HEK293 (cell line): ENCODE measurements at regions not wholly inside any gene's neighbourhood (a gene's known extent, or its start where the extent isn't known, plus 50 kb on each side); places are given as distances from the start of the nearest gene placed in this dataset.

Experiments
- CTCF ChIA-PET: fragments of 350-600 bp; formaldehyde crosslinking; extraction: SDS; loops from one replicate; lab custom pipeline; 2021; ENCODE audit warnings: antibody characterized with exemption; lab: Yijun Ruan, JAX
- POLR2A ChIA-PET: fragments of 300-600 bp; formaldehyde crosslinking; extraction: SDS; loops from one replicate; lab custom pipeline; 2020; ENCODE audit warnings: antibody characterized with exemption, inconsistent platforms; lab: Yijun Ruan, JAX
- H3K27ac ChIP-seq: fragments of 200-500 bp; sonication (Bioruptor generic); 2 replicates; pipeline ENCODE4 v1.5.1; 2014; ENCODE audit warnings: low read depth, low read length, control low read depth, inconsistent platforms; ENCODE audit errors: extremely low read depth
- H3K36me3 ChIP-seq, 2 experiments: fragments of 200-500 bp in 1 of 2; sonication (Bioruptor generic) in 1 of 2; 1 replicate in 1 of 2; 2 replicates in 1 of 2; pipeline ENCODE4 v1.5.1; 2014 to 2017; ENCODE audit warnings: inconsistent platforms in 2 of 2, low read length in 2 of 2; ENCODE audit not compliant: control insufficient read depth in 2 of 2, insufficient read depth in 1 of 2
- H3K4me1 ChIP-seq: fragments of 200-500 bp; sonication (Bioruptor generic); 2 replicates; pipeline ENCODE4 v1.5.1; 2014; ENCODE audit warnings: mild to moderate bottlenecking, low read length, inconsistent platforms; ENCODE audit not compliant: control insufficient read depth, insufficient read depth
- H3K4me3 ChIP-seq: 2 replicates; pipeline ENCODE4 v1.5.1; 2011; ENCODE audit warnings: low read depth, mild to moderate bottlenecking, control low read depth, low read length, moderate library complexity
- H3K9me3 ChIP-seq: fragments of 200-500 bp; sonication (Bioruptor generic); 2 replicates; pipeline ENCODE4 v1.5.1; 2014; ENCODE audit warnings: low read depth, low read length, inconsistent platforms; ENCODE audit not compliant: control insufficient read depth, insufficient read depth
- ELK4 ChIP-seq: IDR thresholded peaks from 2 replicates; pipeline ENCODE4 v1.6.1; 2011; ENCODE audit warnings: mild to moderate bottlenecking, low read depth, low read length, borderline replicate concordance
- GFI1B ChIP-seq: fragments of 450-650 bp; formaldehyde crosslinking; IDR thresholded peaks from 2 replicates; pipeline ENCODE4 v1.5.1; 2016; ENCODE audit warnings: missing biosample characterization, missing genetic modification characterization
- HOXA7 ChIP-seq: sonication (generic); formaldehyde crosslinking; IDR thresholded peaks from 2 replicates; pipeline ENCODE4 v1.8.1; 2022; ENCODE audit warnings: missing genetic modification reagents, borderline replicate concordance
- KLF17 ChIP-seq: fragments of 450-650 bp; formaldehyde crosslinking; IDR thresholded peaks from 2 replicates; pipeline ENCODE4 v1.5.1; 2016; ENCODE audit warnings: missing biosample characterization, missing genetic modification characterization
- KLF7 ChIP-seq: fragments of 450-650 bp; formaldehyde crosslinking; IDR thresholded peaks from 2 replicates; pipeline ENCODE4 v1.5.1; 2016; ENCODE audit warnings: missing biosample characterization, missing genetic modification characterization, borderline replicate concordance
- MEIS1 ChIP-seq: sonication (generic); formaldehyde crosslinking; IDR thresholded peaks from 2 replicates; pipeline ENCODE4 v1.8.1; 2022; ENCODE audit warnings: missing genetic modification reagents, mild to moderate bottlenecking, borderline replicate concordance
- PRDM10 ChIP-seq: fragments of 450-650 bp; formaldehyde crosslinking; IDR thresholded peaks from 2 replicates; pipeline ENCODE4 v1.5.1; 2016; ENCODE audit warnings: missing biosample characterization, missing genetic modification characterization
- WT1 ChIP-seq: fragments of 450-650 bp; formaldehyde crosslinking; IDR thresholded peaks from 2 replicates; pipeline ENCODE4 v1.5.1; 2016; ENCODE audit warnings: missing biosample characterization, missing genetic modification characterization
- ZBTB21 ChIP-seq: fragments of 450-650 bp; formaldehyde crosslinking; IDR thresholded peaks from 2 replicates; pipeline ENCODE4 v1.5.1; 2017; ENCODE audit warnings: missing biosample characterization, missing genetic modification characterization
- ZBTB6 ChIP-seq: fragments of 450-650 bp; formaldehyde crosslinking; IDR thresholded peaks from 2 replicates; pipeline ENCODE4 v1.5.1; 2017; ENCODE audit warnings: missing biosample characterization, missing genetic modification characterization
- ZBTB7A ChIP-seq: fragments of 450-650 bp; formaldehyde crosslinking; IDR thresholded peaks from 2 replicates; pipeline ENCODE4 v1.5.1; 2016; ENCODE audit warnings: low read depth, missing biosample characterization, missing genetic modification characterization
- ZNF280C ChIP-seq: fragments of 450-650 bp; formaldehyde crosslinking; IDR thresholded peaks from 2 replicates; pipeline ENCODE4 v1.5.1; 2016; ENCODE audit warnings: missing biosample characterization, missing genetic modification characterization
- ZNF335 ChIP-seq: fragments of 450-650 bp; formaldehyde crosslinking; conservative IDR thresholded peaks from 2 replicates; pipeline ENCODE4 v1.5.1; 2016; ENCODE audit warnings: missing biosample characterization, missing genetic modification characterization
- ZNF530 ChIP-seq: fragments of 450-650 bp; formaldehyde crosslinking; IDR thresholded peaks from 2 replicates; pipeline ENCODE4 v1.5.1; 2016; ENCODE audit warnings: low read depth, missing biosample characterization, missing genetic modification characterization
- ZNF596 ChIP-seq: fragments of 450-650 bp; IDR thresholded peaks from 2 replicates; pipeline ENCODE4 v1.5.0; 2018; ENCODE audit warnings: missing biosample characterization, mild to moderate bottlenecking, missing genetic modification characterization, moderate library complexity
- ZNF658 ChIP-seq: fragments of 450-650 bp; formaldehyde crosslinking; IDR thresholded peaks from 2 replicates; pipeline ENCODE4; 2016; ENCODE audit warnings: missing biosample characterization, missing genetic modification characterization
- ZNF677 ChIP-seq: fragments of 450-650 bp; IDR thresholded peaks from 2 replicates; pipeline ENCODE4 v1.5.0; 2018; ENCODE audit warnings: missing biosample characterization, mild to moderate bottlenecking, missing genetic modification characterization, moderate library complexity
- ZNF701 ChIP-seq: fragments of 450-650 bp; formaldehyde crosslinking; IDR thresholded peaks from 2 replicates; pipeline ENCODE4 v1.5.1; 2016; ENCODE audit warnings: missing biosample characterization, missing genetic modification characterization
- ZSCAN16 ChIP-seq: fragments of 450-650 bp; formaldehyde crosslinking; IDR thresholded peaks from 2 replicates; pipeline ENCODE4 v1.5.1; 2016; ENCODE audit warnings: missing biosample characterization, missing genetic modification characterization
- ZSCAN4 ChIP-seq: fragments of 450-650 bp; formaldehyde crosslinking; IDR thresholded peaks from 2 replicates; pipeline ENCODE4 v1.5.1; 2017; ENCODE audit warnings: missing biosample characterization, missing genetic modification characterization

DNA sequence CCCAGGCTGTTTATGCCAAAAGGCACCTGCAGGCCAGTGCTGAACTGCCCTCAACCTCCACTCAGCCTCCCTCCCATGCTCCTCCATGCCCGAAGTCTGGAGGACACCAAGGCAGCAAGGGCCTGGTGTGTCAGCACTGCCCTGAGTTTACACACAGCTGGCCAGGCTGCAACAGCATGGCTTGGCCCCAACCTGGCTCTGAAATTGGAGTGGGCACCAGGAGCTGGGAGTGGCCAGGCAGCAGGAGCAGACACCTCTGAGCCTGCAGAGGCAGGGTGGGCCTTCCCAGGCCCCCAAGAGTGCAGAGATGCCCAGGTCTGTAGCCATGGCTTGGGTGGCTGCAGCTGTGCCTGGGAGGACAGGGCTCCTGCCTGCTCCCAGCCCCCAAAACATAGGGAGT lies 571.2 kb upstream of the ACTRT1 start (continued):
- TF ChIP-seq ZSCAN4 (tag by site-specific recombination) (no peak), PRDM10 (tag by site-specific recombination) (no peak)
- TF ChIP-seq, all 188 proteins: peak for 0

DNA sequence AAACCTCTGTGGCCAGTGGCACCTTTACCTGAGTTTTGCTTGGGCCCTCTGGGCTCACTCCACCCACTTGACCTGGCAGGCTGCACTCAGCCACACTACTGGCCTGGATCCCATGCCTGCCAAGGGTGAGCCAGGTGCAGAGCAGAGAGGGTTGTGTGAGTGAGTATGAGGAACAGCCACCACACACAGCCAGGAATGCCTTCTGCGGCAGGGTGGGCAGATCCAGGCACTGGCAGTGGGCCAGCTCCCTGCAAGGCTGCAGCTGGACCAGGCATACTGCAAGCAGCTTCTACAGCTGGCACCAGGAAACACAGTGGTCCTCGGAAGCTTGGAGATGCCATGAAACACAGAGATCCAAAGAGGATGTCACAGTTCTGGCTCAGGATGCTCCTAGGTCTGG lies 570.1 kb upstream of the ACTRT1 start:
- ChIA-PET CTCF (no interaction called here), POLR2A (no interaction called here)
- Histone ChIP-seq H3K36me3 (no peaks in the 10 kb centered on the region), H3K27ac (no peak overlapping the region), H3K4me3 (no peak overlapping the region), H3K9me3 (no peaks in the 10 kb centered on the region), H3K4me1 (no peaks in the 10 kb centered on the region)
- no peak for TF ChIP-seq ZBTB7A (tag by site-specific recombination)
- no peak for TF ChIP-seq WT1 (tag by site-specific recombination)
- no peak for TF ChIP-seq ZSCAN16 (tag by site-specific recombination)
- no peak for TF ChIP-seq MEIS1 (CRISPR knock-in tag)
- no peak for TF ChIP-seq HOXA7 (CRISPR knock-in tag)
- TF ChIP-seq ZBTB21 (tag by site-specific recombination): no peak
- TF ChIP-seq ZNF280C: no peak
- TF ChIP-seq ELK4: no peak
- no peak for TF ChIP-seq ZNF658 (tag by site-specific recombination)
- no peak for TF ChIP-seq ZBTB6 (tag by site-specific recombination)
- no peak for TF ChIP-seq KLF7
- TF ChIP-seq ZNF335 (tag by site-specific recombination): no peak
- no peak for TF ChIP-seq ZNF530 (tag by site-specific recombination)
- TF ChIP-seq ZNF596: no peak
- no peak for TF ChIP-seq ZNF677 (tag by site-specific recombination)
- no peak for TF ChIP-seq GFI1B
- TF ChIP-seq KLF17 (tag by site-specific recombination): no peak
- no peak for TF ChIP-seq ZNF701 (tag by site-specific recombination)
